GM12891 (cell line): ENCODE measurements at regions not wholly inside any gene's neighbourhood (a gene's known extent, or its start where the extent isn't known, plus 50 kb on each side); places are given as distances from the start of the nearest gene placed in this dataset.

Source experiments
- POLR2A ChIP-seq: IDR thresholded peaks from 2 replicates; pipeline ENCODE4 v1.6.1; 2011; ENCODE audit warnings: low read depth, low read length, control low read depth
- TAF1 ChIP-seq: IDR thresholded peaks from 2 replicates; pipeline ENCODE4 v1.6.1; 2011; ENCODE audit warnings: low read depth, low read length, control low read depth

DNA sequence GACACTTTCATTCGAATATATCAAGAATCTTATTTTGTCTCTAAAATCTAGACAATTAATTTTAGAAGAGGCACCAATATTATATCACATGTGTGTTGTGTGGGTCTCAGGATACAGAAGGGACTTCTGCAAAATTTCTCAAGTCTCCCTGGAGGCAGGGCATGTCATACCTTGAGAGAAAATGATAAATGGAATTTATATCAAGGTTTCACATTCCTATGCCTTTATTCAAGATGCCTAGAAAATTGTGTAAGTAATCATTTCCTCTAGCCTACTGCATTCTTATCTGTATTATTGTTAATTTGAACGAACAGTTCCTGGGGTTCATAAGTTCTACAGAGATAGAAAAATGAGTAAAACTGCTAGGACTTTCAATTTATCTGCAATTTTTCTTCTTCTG lies 1247.9 kb downstream of the GRIK2 start:
- TF ChIP-seq POLR2A = no peak
- TF ChIP-seq TAF1 = no peak
